ENCODE measurements at regions not wholly inside any gene's neighbourhood (a gene's known extent, or its start where the extent isn't known, plus 50 kb on each side); places are given as distances from the start of the nearest gene placed in this dataset.

DNA sequence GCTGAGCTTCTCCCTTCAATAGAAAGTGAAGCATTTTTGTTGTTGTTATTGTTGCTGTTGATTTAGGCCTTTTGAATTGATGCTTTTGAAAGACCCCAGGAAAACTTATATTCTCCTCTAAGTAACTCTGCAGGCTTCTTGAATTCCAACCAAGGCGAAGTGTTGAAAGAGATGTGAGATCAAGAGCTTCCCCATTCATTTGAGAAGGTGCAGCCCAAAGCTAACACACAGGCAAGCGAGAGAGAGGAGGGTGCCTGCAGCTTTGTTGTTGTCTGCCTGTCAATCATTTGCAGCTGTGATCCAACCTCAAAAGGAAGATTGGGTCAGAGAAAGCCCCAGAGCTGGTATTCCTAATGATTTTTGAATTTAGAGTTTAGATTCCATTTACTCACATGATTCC lies 963.6 kb upstream of the CNTNAP5 start:
- TF ChIP-seq, protein P1, sequence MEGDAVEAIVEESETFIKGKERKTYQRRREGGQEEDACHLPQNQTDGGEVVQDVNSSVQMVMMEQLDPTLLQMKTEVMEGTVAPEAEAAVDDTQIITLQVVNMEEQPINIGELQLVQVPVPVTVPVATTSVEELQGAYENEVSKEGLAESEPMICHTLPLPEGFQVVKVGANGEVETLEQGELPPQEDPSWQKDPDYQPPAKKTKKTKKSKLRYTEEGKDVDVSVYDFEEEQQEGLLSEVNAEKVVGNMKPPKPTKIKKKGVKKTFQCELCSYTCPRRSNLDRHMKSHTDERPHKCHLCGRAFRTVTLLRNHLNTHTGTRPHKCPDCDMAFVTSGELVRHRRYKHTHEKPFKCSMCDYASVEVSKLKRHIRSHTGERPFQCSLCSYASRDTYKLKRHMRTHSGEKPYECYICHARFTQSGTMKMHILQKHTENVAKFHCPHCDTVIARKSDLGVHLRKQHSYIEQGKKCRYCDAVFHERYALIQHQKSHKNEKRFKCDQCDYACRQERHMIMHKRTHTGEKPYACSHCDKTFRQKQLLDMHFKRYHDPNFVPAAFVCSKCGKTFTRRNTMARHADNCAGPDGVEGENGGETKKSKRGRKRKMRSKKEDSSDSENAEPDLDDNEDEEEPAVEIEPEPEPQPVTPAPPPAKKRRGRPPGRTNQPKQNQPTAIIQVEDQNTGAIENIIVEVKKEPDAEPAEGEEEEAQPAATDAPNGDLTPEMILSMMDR (IDR thresholded peaks at IDR 0.05; ENCODE audit: control extremely low read depth, extremely low read depth, low read depth, missing control alignments): no peak
- CTCF ChIA-PET: no interaction called here

DNA sequence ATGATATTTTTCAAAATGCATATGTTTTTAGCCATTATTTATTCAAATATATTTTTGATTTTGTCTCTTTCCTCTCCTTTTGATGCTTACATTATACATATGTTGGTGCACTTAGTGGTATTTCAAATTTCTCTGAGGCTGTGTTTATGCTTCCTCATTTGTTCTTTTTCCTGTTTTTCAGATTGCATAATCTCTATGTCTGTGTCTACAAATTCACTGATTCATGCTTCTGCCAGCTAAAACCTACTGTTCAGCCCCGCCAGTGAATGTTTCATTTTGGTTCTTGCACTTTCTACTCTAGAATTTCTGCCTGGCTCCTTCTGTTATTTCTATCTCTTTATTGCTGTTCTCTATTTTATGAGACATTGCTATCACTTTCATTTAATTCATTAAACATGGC lies 951.7 kb upstream of the CNTNAP5 start:
- CTCF ChIA-PET: no interaction called here
- TF ChIP-seq, protein P1 (IDR thresholded peaks at IDR 0.05; ENCODE audit: control extremely low read depth, extremely low read depth, low read depth, missing control alignments): no peak
- POLR2A ChIA-PET: no interaction called here
- DNase-seq (ENCODE audit: extremely low spot score): no peak

More for the DNA sequence above, 963.6 kb upstream of the CNTNAP5 start:
- DNase-seq (ENCODE audit: extremely low spot score): no peak
- POLR2A ChIA-PET: no interaction called here

DNA sequence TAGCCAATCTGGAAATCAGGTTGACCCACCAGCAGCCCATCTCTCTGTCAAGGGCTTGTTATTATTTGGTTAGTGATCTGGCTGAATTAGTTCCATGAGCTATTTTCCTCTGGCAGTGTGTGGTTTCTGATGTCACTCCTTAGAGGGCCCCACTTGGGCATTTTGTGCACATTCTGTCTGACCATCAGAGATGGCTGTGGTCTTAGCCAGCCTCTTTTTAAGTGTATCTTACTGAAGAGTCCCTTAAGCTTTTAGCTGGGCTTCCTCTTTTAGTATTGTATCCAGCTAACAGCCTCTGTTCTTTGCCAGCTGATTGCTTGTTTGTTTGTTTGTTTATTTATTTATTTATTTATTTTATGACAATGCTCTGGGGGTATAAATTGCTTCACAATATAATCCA lies 951.1 kb upstream of the CNTNAP5 start:
- ChIA-PET CTCF (no interaction called here), POLR2A (no interaction called here)

DNA sequence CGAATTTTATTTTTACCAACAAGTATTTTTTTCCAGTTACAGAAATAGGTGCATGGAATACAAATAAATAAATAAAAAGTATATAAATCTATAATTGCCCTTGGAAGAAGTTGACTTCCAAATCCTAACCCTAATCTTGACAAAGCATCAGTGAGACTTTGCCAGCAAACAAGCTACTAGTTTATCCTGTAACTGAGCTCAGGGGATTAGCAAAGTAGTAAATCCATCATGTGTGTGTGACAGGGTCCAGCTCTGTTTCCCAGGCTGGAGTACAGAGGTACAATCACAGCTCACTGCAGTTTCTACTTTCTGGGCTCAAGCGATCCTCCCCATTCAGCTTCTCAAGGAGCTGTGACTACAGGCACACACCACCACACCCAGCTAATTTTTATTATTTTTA lies 948.0 kb upstream of the CNTNAP5 start:
- DNase-seq (ENCODE audit: extremely low spot score): no peak
- ChIA-PET POLR2A (no interaction called here), CTCF (interaction anchor here (0.8 to 1.2 kb wide), 3 partner anchors 23 to 32 kb away, joined by 3 read pairs; no protein-coding TSS in a partner anchor)
- TF ChIP-seq, protein P1 (IDR thresholded peaks at IDR 0.05; ENCODE audit: control extremely low read depth, extremely low read depth, low read depth, missing control alignments): no peak

More for the DNA sequence above, 951.1 kb upstream of the CNTNAP5 start:
- DNase-seq (ENCODE audit: extremely low spot score): no peak
- TF ChIP-seq, protein P1 (IDR thresholded peaks at IDR 0.05; ENCODE audit: control extremely low read depth, extremely low read depth, low read depth, missing control alignments): no peak

DNA sequence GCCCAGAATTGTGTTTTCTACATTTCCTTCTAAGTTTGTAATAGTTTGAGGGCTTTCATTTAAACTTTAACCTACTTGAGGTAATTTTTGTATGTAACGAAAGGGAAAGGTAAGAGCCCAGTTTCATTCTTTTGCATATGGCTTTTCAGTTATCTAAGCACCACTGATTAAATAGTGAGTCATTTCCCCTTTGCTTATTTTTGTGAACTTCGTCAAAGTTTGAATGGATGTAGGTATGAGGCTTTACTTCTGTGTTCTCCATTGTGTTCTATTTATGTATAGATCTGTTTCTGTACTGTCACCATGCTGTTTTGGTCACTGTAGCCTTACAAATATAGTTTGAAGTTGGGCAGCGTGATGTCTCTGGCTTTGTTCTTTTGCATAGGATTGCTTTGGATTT lies 944.8 kb upstream of the CNTNAP5 start:
- ChIA-PET CTCF (no interaction called here), POLR2A (no interaction called here)
- peak; percentile 6 for DNase-seq (ENCODE audit: extremely low spot score)
- TF ChIP-seq, protein P1 (IDR thresholded peaks at IDR 0.05; ENCODE audit: control extremely low read depth, extremely low read depth, low read depth, missing control alignments): no peak

DNA sequence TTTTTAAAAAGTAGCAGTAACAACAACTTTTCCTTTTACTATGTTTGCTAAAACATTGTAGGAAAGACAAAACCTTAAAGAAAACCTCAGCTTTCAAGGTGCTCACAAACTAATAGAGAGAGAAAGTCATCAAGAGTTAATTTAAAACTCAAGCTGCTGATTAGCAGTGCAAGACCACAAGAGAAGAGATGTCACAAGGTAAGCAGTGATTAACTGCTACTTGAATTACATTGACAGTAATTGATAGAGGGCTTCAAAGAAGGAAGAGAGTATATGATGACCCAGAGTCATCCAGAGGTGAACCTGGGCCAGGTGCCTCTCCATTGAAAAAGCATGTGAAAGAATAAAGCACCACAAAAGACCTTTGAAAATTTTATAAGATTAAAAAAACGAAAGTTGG lies 939.6 kb upstream of the CNTNAP5 start:
- TF ChIP-seq, protein P1 (IDR thresholded peaks at IDR 0.05; ENCODE audit: control extremely low read depth, extremely low read depth, low read depth, missing control alignments): no peak
- DNase-seq (ENCODE audit: extremely low spot score): no peak
- CTCF ChIA-PET: interaction anchor here (0.7 kb wide), 1 partner anchor 11 kb away, joined by 3 read pairs; no protein-coding TSS in a partner anchor
- POLR2A ChIA-PET: no interaction called here

Measured in GM10248 (cell line).